ENCODE measurements at regions not wholly inside any gene's neighbourhood (a gene's known extent, or its start where the extent isn't known, plus 50 kb on each side); places are given as distances from the start of the nearest gene placed in this dataset.

DNA sequence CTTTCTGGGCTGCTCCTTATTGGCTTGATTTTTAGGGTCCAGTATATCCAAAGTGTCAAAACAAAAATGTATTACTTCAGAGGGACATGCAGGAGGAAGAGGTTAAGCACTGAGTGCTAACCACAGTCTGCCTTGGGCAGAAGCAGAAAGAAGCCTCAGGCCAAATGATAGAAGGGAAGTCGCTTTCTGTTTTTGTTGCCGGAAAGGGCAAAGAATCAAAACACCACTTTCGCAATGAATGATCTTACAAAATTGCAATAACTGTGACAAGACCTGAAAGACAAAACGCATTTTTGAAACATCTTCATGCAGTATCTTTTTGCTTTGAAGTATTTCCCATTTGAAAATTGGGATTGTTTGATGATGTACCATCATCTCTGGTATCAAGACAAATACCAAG lies 70.1 kb upstream of the PICALM start:
- Histone ChIP-seq H4K8ac (ENCODE audit: extremely low read depth, insufficient read depth, low read length) (no peak overlapping the region), H3K27ac (ENCODE audit: low read depth, low read length) (no peak overlapping the region), H2BK15ac (ENCODE audit: low read length) (no peak overlapping the region), H2AFZ (ENCODE audit: low read length) (no peak overlapping the region), H3K4ac (replicated peaks; ENCODE audit: insufficient read length, low read depth, low read length) (no peak overlapping the region), H3K79me1 (ENCODE audit: low read depth, low read length) (no peaks in the 10 kb centered on the region), H3K4me3 (ENCODE audit: extremely low read depth in 1 of 4, insufficient read depth in 2 of 4, low read depth in 3 of 4, low read length in 4 of 4) (no peak overlapping the region), H3K27me3 (replicated peaks in 1 of 4; ENCODE audit: control insufficient read depth in 3 of 4, extremely low read depth in 1 of 4, insufficient read depth in 3 of 4, low read length in 3 of 4) (no peaks in the 10 kb centered on the region), H4K5ac (ENCODE audit: insufficient read length, low read depth, low read length) (no peak overlapping the region), H3K9ac (replicated peaks in 1 of 4; ENCODE audit: extremely low read depth in 1 of 4, low read depth in 3 of 4, low read length in 3 of 4) (no peak overlapping the region), H2BK12ac (ENCODE audit: low read depth, low read length) (no peak overlapping the region), H3K18ac (ENCODE audit: extremely low read depth, low read length) (no peak overlapping the region), H3K56ac (replicated peaks; ENCODE audit: insufficient read length, low read depth, low read length) (no peak overlapping the region), H3K4me1 (replicated peaks in 1 of 4; ENCODE audit: control insufficient read depth in 3 of 4, insufficient read depth in 4 of 4, low read length in 3 of 4) (no peaks in the 10 kb centered on the region), H4K20me1 (replicated peaks in 1 of 2; ENCODE audit: control insufficient read depth in 1 of 2, insufficient read depth in 2 of 2, low read length in 2 of 2) (no peaks in the 10 kb centered on the region), H3K23me2 (ENCODE audit: low read depth, low read length) (no peaks in the 10 kb centered on the region), H3K14ac (ENCODE audit: insufficient read length) (no peak overlapping the region), H3K79me2 (ENCODE audit: control insufficient read depth in 1 of 2, insufficient read depth in 2 of 2, low read length in 2 of 2) (no peaks in the 10 kb centered on the region), H4K91ac (replicated peaks; ENCODE audit: insufficient read length, low read length) (no peak overlapping the region), H2BK120ac (replicated peaks; ENCODE audit: low read depth, low read length) (no peak overlapping the region), H3K36me3 (ENCODE audit: control insufficient read depth in 2 of 4, insufficient read depth in 4 of 4, low read length in 3 of 4) (no peaks in the 10 kb centered on the region), H2BK20ac (ENCODE audit: low read length) (no peak overlapping the region), H3K9me3 (ENCODE audit: insufficient read depth in 2 of 2, low read depth in 1 of 2, low read length in 1 of 2) (no peaks in the 10 kb centered on the region), H2BK5ac (ENCODE audit: low read depth, low read length) (no peak overlapping the region), H3K23ac (ENCODE audit: insufficient read length) (no peak overlapping the region), H2AK5ac (ENCODE audit: low read depth, low read length) (no peak overlapping the region), H3K4me2 (ENCODE audit: insufficient read depth in 1 of 2, low read depth in 2 of 2, low read length in 2 of 2) (no peak overlapping the region)
- 84% methylated on average over 4 of the region's 4 CpGs; no CpG with 5 or more reads in 1 of the 2 experiments for WGBS, 2 experiments (ENCODE audit: extremely low coverage in 1 of 2, insufficient coverage in 1 of 2, insufficient read length in 1 of 2, insufficient replicate concordance in 2 of 2, low coverage in 1 of 2, low lambda C conversion rate in 2 of 2, missing lambda C conversion rate in 1 of 2)
- no peak for DNase-seq (ENCODE audit: low read depth in 1 of 2, low spot score in 2 of 2)
- FAIRE-seq = no peak
- ChIA-PET CTCF (ENCODE audit: partially characterized antibody) (no interaction called here), POLR2A (ENCODE audit: partially characterized antibody) (no interaction called here)
- TF ChIP-seq EZH2 (IDR thresholded peaks at IDR 0.05; ENCODE audit: low read depth, low read length, severe bottlenecking) (no peak), SIX5 (IDR thresholded peaks at IDR 0.05; ENCODE audit: low read depth, low read length) (no peak), GTF2F1 (IDR thresholded peaks at IDR 0.05; ENCODE audit: borderline replicate concordance, low read depth, low read length) (no peak)
